ENCODE measurements at regions not wholly inside any gene's neighbourhood (a gene's known extent, or its start where the extent isn't known, plus 50 kb on each side); places are given as distances from the start of the nearest gene placed in this dataset.
"Not testable (repeated sequence)": the region's sequence is repeated elsewhere in the genome, so short reads cannot be mapped to it uniquely, and the experiment has no call there.

GRCh38 chr11:29255401-29255800, 761.4 kb downstream of the KCNA4 start:
- no peak for DNase-seq (ENCODE audit: low read depth in 2 of 2)

GRCh38 chr11:29251738-29252137, 765.1 kb downstream of the KCNA4 start:
- DNase-seq (ENCODE audit: low read depth in 2 of 2): no peak

GRCh38 chr11:29249713-29250112, 767.1 kb downstream of the KCNA4 start:
- DNase-seq (ENCODE audit: low read depth in 2 of 2): no peak

GRCh38 chr11:29244355-29244754, 772.5 kb downstream of the KCNA4 start:
- no peak for DNase-seq (ENCODE audit: low read depth in 2 of 2)

GRCh38 chr11:29243616-29244015, 773.2 kb downstream of the KCNA4 start:
- no peak for DNase-seq (ENCODE audit: low read depth in 2 of 2)

GRCh38 chr11:29231991-29232390, 784.8 kb downstream of the KCNA4 start:
- peak; percentile 9 to 15 for DNase-seq (ENCODE audit: low read depth in 2 of 2)

GRCh38 chr11:29231586-29231985, 785.2 kb downstream of the KCNA4 start:
- no peak for DNase-seq (ENCODE audit: low read depth in 2 of 2)

- DNase-seq (ENCODE audit: low read depth in 2 of 2): no peak
Measured at GRCh38 chr11:29227811-29228210, 789.0 kb downstream of the KCNA4 start.

- no peak for DNase-seq (ENCODE audit: low read depth in 2 of 2)
Measured at GRCh38 chr11:29224739-29225384, 792.0 kb downstream of the KCNA4 start.

GRCh38 chr11:29219531-29219930, 797.3 kb downstream of the KCNA4 start:
- DNase-seq (ENCODE audit: low read depth in 2 of 2): not testable (repeated sequence)

- DNase-seq (ENCODE audit: low read depth in 2 of 2): no peak
Measured at GRCh38 chr11:29217901-29218300, 798.9 kb downstream of the KCNA4 start.

GRCh38 chr11:29214833-29215232, 802.0 kb downstream of the KCNA4 start:
- DNase-seq (ENCODE audit: low read depth in 2 of 2): no peak

- no peak for DNase-seq (ENCODE audit: low read depth in 2 of 2)
Measured at GRCh38 chr11:29211202-29211601, 805.6 kb downstream of the KCNA4 start.

GRCh38 chr11:29210426-29210825, 806.4 kb downstream of the KCNA4 start:
- no peak for DNase-seq (ENCODE audit: low read depth in 2 of 2)

GRCh38 chr11:29208117-29208516, 808.7 kb downstream of the KCNA4 start:
- DNase-seq (ENCODE audit: low read depth in 2 of 2): no peak

GRCh38 chr11:29200791-29201562, 815.9 kb downstream of the KCNA4 start:
- DNase-seq (ENCODE audit: low read depth in 2 of 2): no peak

GRCh38 chr11:29190313-29190712, 826.5 kb downstream of the KCNA4 start:
- no peak for DNase-seq (ENCODE audit: low read depth in 2 of 2)

- DNase-seq (ENCODE audit: low read depth in 2 of 2): no peak
Measured at GRCh38 chr11:29187215-29187614, 829.6 kb downstream of the KCNA4 start.

GRCh38 chr11:29184939-29185890, 831.6 kb downstream of the KCNA4 start:
- peak; percentile 87 to 88 for DNase-seq (ENCODE audit: low read depth in 2 of 2)

- DNase-seq (ENCODE audit: low read depth in 2 of 2): no peak
Measured at GRCh38 chr11:29183301-29183700, 833.5 kb downstream of the KCNA4 start.

- DNase-seq (ENCODE audit: low read depth in 2 of 2): peak; percentile 79 to 80
Measured at GRCh38 chr11:29173660-29174062, 843.2 kb downstream of the KCNA4 start.

- peak; percentile 28 for DNase-seq (ENCODE audit: low read depth in 2 of 2)
Measured at GRCh38 chr11:29171360-29171950, 845.4 kb downstream of the KCNA4 start.

Measured in fibroblast of skin of left quadriceps (primary cell).